DND-41 (cell line): ENCODE measurements at regions not wholly inside any gene's neighbourhood (a gene's known extent, or its start where the extent isn't known, plus 50 kb on each side); places are given as distances from the start of the nearest gene placed in this dataset.

ENCODE experiments used
- CTCF ChIP-seq: IDR thresholded peaks from 2 replicates; pipeline ENCODE4 v1.5.1; 2012; ENCODE audit warnings: borderline replicate concordance, low read length, moderate library complexity, mild to moderate bottlenecking; ENCODE audit not compliant: poor library complexity, severe bottlenecking; ENCODE audit errors: extremely low read depth
- EZH2 ChIP-seq: IDR thresholded peaks from 3 replicates; pipeline ENCODE4 v1.6.1; 2012; ENCODE audit warnings: borderline replicate concordance, low read depth, mild to moderate bottlenecking, moderate library complexity, low read length, inconsistent platforms; ENCODE audit not compliant: severe bottlenecking

DNA sequence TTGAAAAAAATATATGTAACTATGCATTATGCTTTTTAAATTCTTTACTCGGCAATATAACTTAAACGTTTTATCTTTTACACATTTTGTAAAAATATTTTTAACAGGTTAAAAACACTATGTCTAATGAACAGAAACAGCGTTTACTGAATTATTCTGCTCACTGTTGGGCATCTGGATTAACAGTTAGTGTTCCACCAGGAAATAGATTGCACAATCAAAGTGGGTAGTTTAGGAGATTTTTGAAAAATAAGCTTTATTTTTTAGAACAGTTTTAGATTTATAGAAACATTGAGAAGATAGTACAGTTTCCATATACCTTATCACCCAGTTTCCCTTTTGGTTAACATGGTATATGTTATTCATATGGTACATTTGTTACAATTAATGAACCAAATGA lies 63.1 kb upstream of the FREM3 start:
- TF ChIP-seq CTCF, result no peak
- no peak for TF ChIP-seq EZH2
